GM06990 (cell line): ENCODE measurements at regions not wholly inside any gene's neighbourhood (a gene's known extent, or its start where the extent isn't known, plus 50 kb on each side); places are given as distances from the start of the nearest gene placed in this dataset.

Experiments
- DNase-seq: peaks from one replicate; pipeline ENCODE4 v3.0.0-alpha.2; 2011; ENCODE audit not compliant: insufficient read length; ENCODE audit errors: extremely low read depth
- H3K27me3 ChIP-seq: replicated peaks from 2 replicates; pipeline ENCODE4 v1.6.0; 2011; ENCODE audit warnings: low read length; ENCODE audit not compliant: control insufficient read depth, insufficient read depth
- H3K36me3 ChIP-seq: 2 replicates; pipeline ENCODE4 v1.5.1; 2011; ENCODE audit warnings: low read length; ENCODE audit not compliant: control insufficient read depth, insufficient read depth
- H3K4me3 ChIP-seq: replicated peaks from 2 replicates; pipeline ENCODE4 v1.5.1; 2011; ENCODE audit warnings: low read depth, mild to moderate bottlenecking, control low read depth, low read length
- TF ChIP-seq, protein P1 (sequence below): IDR thresholded peaks from 2 replicates; pipeline ENCODE4 v1.5.1; 2011; ENCODE audit warnings: low read length, control low read depth, mild to moderate bottlenecking, inconsistent platforms; ENCODE audit not compliant: insufficient read depth, poor library complexity, severe bottlenecking

DNA sequence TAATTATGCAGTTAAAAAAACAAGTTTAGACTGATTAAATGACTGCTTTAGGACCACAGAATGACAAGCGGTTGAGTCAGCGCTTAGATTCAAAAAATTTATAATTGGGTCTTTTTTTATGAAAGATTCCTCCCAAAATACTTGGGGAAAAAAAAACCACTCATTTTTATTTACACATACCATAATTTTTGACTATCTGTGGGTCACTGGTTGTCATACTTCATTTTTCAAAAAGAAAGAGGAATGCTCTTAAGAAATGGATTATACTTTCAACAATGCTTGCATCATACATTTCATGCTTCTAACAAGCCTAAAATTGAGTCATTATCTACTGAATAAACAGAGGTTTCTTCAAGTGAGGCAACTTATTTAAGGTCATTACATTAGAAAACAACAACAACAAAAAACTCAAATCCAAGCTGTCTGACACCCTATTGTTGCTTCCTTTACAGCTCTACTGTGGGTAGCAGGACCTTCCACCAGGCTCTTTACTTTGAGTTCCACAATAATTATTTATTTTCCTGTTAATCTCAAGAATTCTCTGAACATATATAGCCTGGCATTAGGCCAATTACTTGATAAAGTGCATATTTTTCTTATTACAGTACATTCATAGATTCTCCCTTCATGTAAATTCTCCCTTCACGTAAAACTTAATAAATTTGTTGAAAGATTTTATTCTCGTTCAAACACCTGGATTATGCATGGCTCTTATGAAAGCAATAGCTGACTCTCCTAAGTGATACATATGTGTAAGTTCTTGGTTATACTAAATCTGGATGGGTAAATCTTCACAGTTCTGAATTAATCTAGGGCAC is 445.5 kb downstream of the PCDH10 start:
- H3K4me3 ChIP-seq: no peak overlapping the region

DNA sequence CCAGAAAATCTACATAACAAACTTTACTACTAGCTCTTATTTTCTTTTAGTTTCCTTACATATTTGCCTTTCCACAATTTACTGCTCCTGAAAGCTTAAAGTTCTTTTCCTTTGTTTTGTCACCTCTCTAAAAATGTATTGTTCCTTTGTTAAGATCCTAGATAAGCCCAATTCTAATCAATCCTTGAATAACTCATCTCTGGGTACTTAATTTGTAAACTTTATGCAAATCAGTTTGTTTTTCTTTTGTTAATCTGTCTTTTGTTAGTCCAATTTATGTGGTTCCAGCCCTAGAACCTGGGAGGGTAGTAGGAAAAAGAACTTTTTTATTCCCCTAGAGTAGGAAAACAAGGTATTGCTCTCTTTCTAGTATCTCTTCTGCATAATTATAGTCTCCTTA is 444.7 kb downstream of the PCDH10 start:
- no peaks in the 10 kb centered on the region for H3K27me3 ChIP-seq
- DNase-seq: no peak
- no peaks in the 10 kb centered on the region for H3K36me3 ChIP-seq
- TF ChIP-seq, protein P1, sequence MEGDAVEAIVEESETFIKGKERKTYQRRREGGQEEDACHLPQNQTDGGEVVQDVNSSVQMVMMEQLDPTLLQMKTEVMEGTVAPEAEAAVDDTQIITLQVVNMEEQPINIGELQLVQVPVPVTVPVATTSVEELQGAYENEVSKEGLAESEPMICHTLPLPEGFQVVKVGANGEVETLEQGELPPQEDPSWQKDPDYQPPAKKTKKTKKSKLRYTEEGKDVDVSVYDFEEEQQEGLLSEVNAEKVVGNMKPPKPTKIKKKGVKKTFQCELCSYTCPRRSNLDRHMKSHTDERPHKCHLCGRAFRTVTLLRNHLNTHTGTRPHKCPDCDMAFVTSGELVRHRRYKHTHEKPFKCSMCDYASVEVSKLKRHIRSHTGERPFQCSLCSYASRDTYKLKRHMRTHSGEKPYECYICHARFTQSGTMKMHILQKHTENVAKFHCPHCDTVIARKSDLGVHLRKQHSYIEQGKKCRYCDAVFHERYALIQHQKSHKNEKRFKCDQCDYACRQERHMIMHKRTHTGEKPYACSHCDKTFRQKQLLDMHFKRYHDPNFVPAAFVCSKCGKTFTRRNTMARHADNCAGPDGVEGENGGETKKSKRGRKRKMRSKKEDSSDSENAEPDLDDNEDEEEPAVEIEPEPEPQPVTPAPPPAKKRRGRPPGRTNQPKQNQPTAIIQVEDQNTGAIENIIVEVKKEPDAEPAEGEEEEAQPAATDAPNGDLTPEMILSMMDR: no peak
- no peak overlapping the region for H3K4me3 ChIP-seq

More for the DNA sequence above, 445.5 kb downstream of the PCDH10 start:
- DNase-seq: no peak
- TF ChIP-seq, protein P1: no peak
- H3K36me3 ChIP-seq: no peaks in the 10 kb centered on the region
- no peaks in the 10 kb centered on the region for H3K27me3 ChIP-seq

DNA sequence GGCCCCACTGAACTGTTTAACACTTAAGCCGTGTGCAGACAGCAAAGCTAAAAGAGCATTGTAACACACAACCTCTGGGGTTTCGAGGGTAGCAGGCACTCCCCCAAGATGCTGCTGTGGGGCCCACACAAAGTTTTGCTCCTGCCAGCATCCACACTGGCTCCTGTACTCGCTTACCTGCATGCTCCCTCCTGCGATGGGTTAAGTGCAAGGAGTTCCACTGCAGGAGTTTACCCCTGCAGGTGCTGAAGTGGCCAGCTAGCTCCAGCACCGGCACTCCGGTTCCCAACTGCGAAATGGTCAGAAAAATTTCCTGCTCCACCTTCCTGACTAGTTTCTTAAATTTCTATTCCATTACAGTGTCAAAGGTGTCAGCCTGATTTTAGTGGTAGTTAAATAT is 443.5 kb downstream of the PCDH10 start:
- DNase-seq: no peak
- no peak overlapping the region for H3K4me3 ChIP-seq
- TF ChIP-seq, protein P1: no peak
- no peaks in the 10 kb centered on the region for H3K36me3 ChIP-seq
- H3K27me3 ChIP-seq: no peaks in the 10 kb centered on the region

DNA sequence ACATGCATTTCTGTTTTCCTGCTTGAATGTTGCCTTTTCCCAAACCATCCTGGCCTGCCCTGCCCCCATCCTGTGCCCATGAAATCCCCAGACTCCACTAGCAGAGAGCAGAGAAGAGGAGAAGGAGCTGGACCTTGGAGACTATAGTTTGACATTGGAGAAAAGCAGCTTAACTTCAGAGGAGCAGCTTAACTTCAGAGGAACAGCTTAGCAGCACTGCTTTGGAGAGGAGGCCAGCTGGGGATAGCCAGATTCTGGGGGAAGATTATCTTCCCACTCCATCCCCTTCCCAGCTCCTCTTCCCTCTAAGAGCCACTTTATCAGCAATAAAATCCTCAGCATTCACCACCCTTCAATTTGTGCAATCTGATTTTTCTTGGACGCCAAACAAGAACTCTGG is 443.0 kb downstream of the PCDH10 start:
- DNase-seq: no peak
- no peak overlapping the region for H3K4me3 ChIP-seq
- no peaks in the 10 kb centered on the region for H3K27me3 ChIP-seq
- no peaks in the 10 kb centered on the region for H3K36me3 ChIP-seq
- TF ChIP-seq, protein P1: no peak

DNA sequence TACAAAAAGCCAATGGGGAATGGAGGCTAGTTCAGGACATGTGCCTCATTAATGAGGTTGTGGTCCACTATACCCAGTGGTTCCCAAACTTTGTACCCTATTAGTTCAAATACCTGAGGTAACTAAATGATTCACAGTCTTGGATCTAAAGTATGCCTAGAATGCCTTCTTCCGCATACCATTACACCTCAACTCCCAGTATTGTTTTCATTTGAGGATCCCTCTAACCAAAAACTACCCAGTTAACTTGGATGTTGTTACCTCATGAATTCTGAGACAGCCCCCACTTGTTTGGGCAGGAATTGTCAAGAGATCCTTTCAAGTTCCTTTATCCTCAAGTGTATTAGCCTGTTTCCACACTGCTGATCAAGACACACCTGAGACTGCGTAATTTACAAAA is 439.2 kb downstream of the PCDH10 start:
- H3K27me3 ChIP-seq: no peaks in the 10 kb centered on the region
- no peaks in the 10 kb centered on the region for H3K36me3 ChIP-seq
- H3K4me3 ChIP-seq: no peak overlapping the region
- TF ChIP-seq, protein P1: no peak
- DNase-seq: no peak
